ENCODE measurements at regions not wholly inside any gene's neighbourhood (a gene's known extent, or its start where the extent isn't known, plus 50 kb on each side); places are given as distances from the start of the nearest gene placed in this dataset.
A peak's percentile ranks its signal among the peaks of the same experiment; 100 is the strongest.

GRCh38 chr2:104468846-104469245 lies 385.1 kb upstream of the POU3F3 start:
- peak; percentile 54 for DNase-seq

GRCh38 chr2:104472076-104472475 lies 381.8 kb upstream of the POU3F3 start:
- no peak for DNase-seq

- no peak for DNase-seq
These were observed 380.4 kb upstream of the POU3F3 start for GRCh38 chr2:104473546-104473945.

- no peak for DNase-seq
These were observed 379.2 kb upstream of the POU3F3 start for GRCh38 chr2:104474716-104475115.

- no peak for DNase-seq
These were observed 377.8 kb upstream of the POU3F3 start for GRCh38 chr2:104476075-104476474.

GRCh38 chr2:104476563-104476988 lies 377.3 kb upstream of the POU3F3 start:
- peak; percentile 68 for DNase-seq

- no peak for DNase-seq
These were observed 372.6 kb upstream of the POU3F3 start for GRCh38 chr2:104481341-104481740.

GRCh38 chr2:104487366-104487765 lies 366.5 kb upstream of the POU3F3 start:
- DNase-seq: no peak

- DNase-seq: no peak
These were observed 360.2 kb upstream of the POU3F3 start for GRCh38 chr2:104493698-104494097.

- DNase-seq: no peak
These were observed 352.6 kb upstream of the POU3F3 start for GRCh38 chr2:104501342-104501741.

GRCh38 chr2:104501929-104502328 lies 352.0 kb upstream of the POU3F3 start:
- DNase-seq: peak; percentile 52

GRCh38 chr2:104502901-104503300 lies 351.0 kb upstream of the POU3F3 start:
- DNase-seq: peak; percentile 94

- peak; percentile 34 for DNase-seq
These were observed 349.4 kb upstream of the POU3F3 start for GRCh38 chr2:104504331-104505073.

- no peak for DNase-seq
These were observed 335.7 kb upstream of the POU3F3 start for GRCh38 chr2:104518256-104518655.

GRCh38 chr2:104521247-104521646 lies 332.7 kb upstream of the POU3F3 start:
- no peak for DNase-seq

GRCh38 chr2:104523921-104524320 lies 330.0 kb upstream of the POU3F3 start:
- DNase-seq: no peak

GRCh38 chr2:104528101-104528500 lies 325.8 kb upstream of the POU3F3 start:
- DNase-seq: no peak

GRCh38 chr2:104531122-104531521 lies 322.8 kb upstream of the POU3F3 start:
- DNase-seq: no peak

- no peak for DNase-seq
These were observed 316.8 kb upstream of the POU3F3 start for GRCh38 chr2:104537116-104537515.

- DNase-seq: no peak
These were observed 315.8 kb upstream of the POU3F3 start for GRCh38 chr2:104538077-104538476.

- no peak for DNase-seq
These were observed 314.3 kb upstream of the POU3F3 start for GRCh38 chr2:104539649-104540048.

GRCh38 chr2:104545055-104545454 lies 308.9 kb upstream of the POU3F3 start:
- DNase-seq: no peak

GRCh38 chr2:104546537-104546936 lies 307.4 kb upstream of the POU3F3 start:
- DNase-seq: no peak

GRCh38 chr2:104547221-104547620 lies 306.7 kb upstream of the POU3F3 start:
- no peak for DNase-seq

- DNase-seq: no peak
These were observed 292.7 kb upstream of the POU3F3 start for GRCh38 chr2:104561251-104561650.
